ENCODE measurements at regions not wholly inside any gene's neighbourhood (a gene's known extent, or its start where the extent isn't known, plus 50 kb on each side); places are given as distances from the start of the nearest gene placed in this dataset.

GRCh38 chr18:24679062-24679461 lies 218.6 kb downstream of the HRH4 start:
- peak; percentile 22; the same call in 1 of the 2 replicates for TF ChIP-seq USF2 (IDR thresholded peaks at IDR 0.05; ENCODE audit: low read depth, low read length)
- TF ChIP-seq CEBPB (IDR thresholded peaks at IDR 0.05; ENCODE audit: low read depth, low read length): no peak
- peak overlapping the region; percentile 65; the same call in 1 of the 2 replicates for H3K4me2 ChIP-seq (ENCODE audit: low read depth, low read length)
- no peaks in the 10 kb centered on the region for H4K20me1 ChIP-seq (ENCODE audit: insufficient read depth, low read length)
- dilution Hi-C loops (cut with HindIII; ENCODE audit: low sequenced_read_pairs, unreplicated experiment): no loop called here
- H3K27ac ChIP-seq (ENCODE audit: insufficient read depth, low read length): no peak overlapping the region
- in situ Hi-C loops (cut with MboI; ENCODE audit: low sequenced_read_pairs): no loop called here
- H2BK15ac ChIP-seq (ENCODE audit: low read depth, low read length): peak overlapping the region; percentile 41; the same call in 1 of the 3 replicates
- CTCF ChIA-PET: interaction anchor here (0.9 kb wide), 1 partner anchor 26 kb away, joined by 6 read pairs; no protein-coding TSS in a partner anchor
- H3K36me3 ChIP-seq (ENCODE audit: control insufficient read depth, insufficient read depth, low read length): no peaks in the 10 kb centered on the region
- H3K14ac ChIP-seq (replicated peaks; ENCODE audit: low read depth, low read length): peak overlapping the region; percentile 67
- peak overlapping the region; percentile 16 for H2BK5ac ChIP-seq (ENCODE audit: low read depth, low read length, poor library complexity, severe bottlenecking)
- H3K56ac ChIP-seq (ENCODE audit: extremely low read depth, insufficient read depth, low read length): no peak overlapping the region
- H2AK9ac ChIP-seq (replicated peaks; ENCODE audit: low read depth, low read length, poor library complexity): no peak overlapping the region
- BruUV-seq (replicated peaks): no TSS peak
- H2AK5ac ChIP-seq (ENCODE audit: low read depth, low read length): no peak overlapping the region; the same call in 1 of the 2 replicates
- intact Hi-C loops (cut with micrococcal nuclease): loop anchor here (10.0 kb wide), 1 partner anchor 186 kb away; no protein-coding TSS in a partner anchor
- DNase-seq (peak; percentile 11), ATAC-seq (ENCODE audit: low read depth) (peak; percentile 10; the same call in 1 of the 2 replicates)
- H3K27me3 ChIP-seq (ENCODE audit: control insufficient read depth, insufficient read depth, low read length): no peaks in the 10 kb centered on the region
- 40% methylated on average over 2 of the region's 4 CpGs; no CpG with 5 or more reads in 1 of the 2 experiments for WGBS, 2 experiments (ENCODE audit: extremely low coverage in 2 of 2, insufficient read length in 1 of 2)
- 0 out of 2 replicates have a peak overlapping the region, but pooled peaks have one; percentile 8 for H4K5ac ChIP-seq (ENCODE audit: low read depth, low read length)
- H3K79me1 ChIP-seq (ENCODE audit: low read depth in 1 of 2, low read length in 2 of 2): no peaks in the 10 kb centered on the region
- H4K8ac ChIP-seq (ENCODE audit: low read depth in 2 of 2, low read length in 2 of 2): peak overlapping the region in 1 of 2 experiments; percentile 55; a peak in 1 of 4 replicates
- peak overlapping the region; percentile 88 for H2BK20ac ChIP-seq (ENCODE audit: low read depth, low read length)
- H3K4me1 ChIP-seq (ENCODE audit: control insufficient read depth, insufficient read depth, low read length): peaks cover 8% of the 10 kb centered on the region
- no peak overlapping the region for H3K9ac ChIP-seq (ENCODE audit: low read depth, low read length)
- peak overlapping the region; percentile 22; the same call in 1 of the 2 replicates for H4K91ac ChIP-seq (ENCODE audit: insufficient read depth, low read depth, low read length)
- H3K23ac ChIP-seq (ENCODE audit: low read depth, low read length): peak overlapping the region; percentile 48; the same call in 1 of the 2 replicates
- no peak overlapping the region for H3K4me3 ChIP-seq (ENCODE audit: insufficient read depth, low read depth, low read length)
- POLR2A ChIA-PET (ENCODE audit: unreplicated experiment): no interaction called here
- no peaks in the 10 kb centered on the region; the same call in 1 of the 2 replicates for H3K9me3 ChIP-seq (ENCODE audit: control insufficient read depth, insufficient read depth, low read length)
- H3K9me1 ChIP-seq (ENCODE audit: insufficient read depth, low read length): peaks cover 11% of the 10 kb centered on the region; the same call in 1 of the 2 replicates
- H3K4ac ChIP-seq (ENCODE audit: low read depth, low read length): peak overlapping the region; percentile 71
- H2BK120ac ChIP-seq (ENCODE audit: low read depth, low read length): peak overlapping the region; percentile 71
- peak overlapping the region; percentile 15 for H2AFZ ChIP-seq (replicated peaks; ENCODE audit: low read length, poor library complexity)
- peak overlapping the region; percentile 73; the same call in 1 of the 2 replicates for H3K18ac ChIP-seq (ENCODE audit: low read depth, low read length)
